Esophagus squamous epithelium (tissue), 4 donors: ENCODE measurements at regions not wholly inside any gene's neighbourhood (a gene's known extent, or its start where the extent isn't known, plus 50 kb on each side); places are given as distances from the start of the nearest gene placed in this dataset.
"Not testable (repeated sequence)": the region's sequence is repeated elsewhere in the genome, so short reads cannot be mapped to it uniquely, and the experiment has no call there.

Experiments used
- CTCF ChIP-seq, 6 experiments: fragments of 450-650 bp in 4 of 6; fragments of 200-600 bp in 2 of 6; sonication (generic) in 2 of 6; IDR thresholded peaks; one replicate each; pipeline ENCODE4 v1.5.1; 2016 to 2019; ENCODE audit warnings: antibody characterized with exemption in 6 of 6, mild to moderate bottlenecking in 4 of 6, moderate library complexity in 4 of 6
- POLR2A ChIP-seq, 4 donors: fragments of 450-650 bp; IDR thresholded peaks; one replicate each; pipeline ENCODE4 v1.6.1; 2017; ENCODE audit warnings: antibody characterized with exemption in 4 of 4, mild to moderate bottlenecking in 4 of 4, moderate library complexity in 3 of 4

DNA sequence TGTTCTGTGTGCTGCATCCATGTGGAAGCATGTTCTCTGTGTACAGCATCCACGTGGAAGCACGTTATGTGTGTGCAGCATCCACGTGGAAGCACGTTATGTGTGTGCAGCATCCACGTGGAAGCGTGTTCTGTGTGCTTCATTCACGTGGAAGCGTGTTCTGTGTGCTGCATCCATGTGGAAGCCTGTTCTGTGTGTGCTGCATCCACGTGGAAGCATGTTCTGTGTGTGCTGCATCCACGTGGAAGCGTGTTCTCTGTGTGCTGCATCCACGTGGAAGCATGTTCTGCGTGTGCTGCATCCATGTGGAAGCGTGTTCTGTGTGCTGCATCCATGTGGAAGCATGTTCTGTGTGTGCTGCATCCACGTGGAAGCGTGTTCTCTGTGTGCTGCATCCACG is 236.8 kb downstream of the VAPA start:
- not testable (repeated sequence) for TF ChIP-seq POLR2A, CTCF (IDR thresholded peaks at IDR 0.05)
